CD14-positive monocyte (primary cell): ENCODE measurements at regions not wholly inside any gene's neighbourhood (a gene's known extent, or its start where the extent isn't known, plus 50 kb on each side); places are given as distances from the start of the nearest gene placed in this dataset.

Experiments
- DNase-seq, 3 donors: peaks; one replicate each; pipeline ENCODE4 v3.0.0-alpha.2; 2011 to 2022
- H2AFZ ChIP-seq: 2 replicates; pipeline ENCODE4 v1.6.0; 2012; ENCODE audit warnings: mild to moderate bottlenecking, low read depth, low read length, inconsistent platforms; ENCODE audit not compliant: insufficient read depth, poor library complexity, severe bottlenecking
- H3K27ac ChIP-seq, 2 donors: 1 replicate in 1 of 2; 2 replicates in 1 of 2; pipeline ENCODE4 v1.5.1; 2012 to 2013; ENCODE audit warnings: low read length in 2 of 2, control low read depth in 1 of 2, inconsistent platforms in 1 of 2, low read depth in 1 of 2, mild to moderate bottlenecking in 1 of 2
- H3K27me3 ChIP-seq, 2 donors: one replicate each; pipeline versions ENCODE4 v1.6.0 to v1.6.1; 2011 to 2013; ENCODE audit warnings: low read length in 2 of 2; ENCODE audit not compliant: control insufficient read depth in 2 of 2, insufficient read depth in 2 of 2
- H3K36me3 ChIP-seq, 2 donors: replicated peaks in 1 of 2; 1 replicate in 1 of 2; 2 replicates in 1 of 2; pipeline versions ENCODE4 v1.5.1 to v1.6.1; 2012 to 2013; ENCODE audit warnings: low read length in 2 of 2, control low read depth in 1 of 2, inconsistent platforms in 1 of 2, mild to moderate bottlenecking in 1 of 2; ENCODE audit not compliant: insufficient read depth in 2 of 2, control insufficient read depth in 1 of 2
- H3K4me1 ChIP-seq, 2 donors: 1 replicate in 1 of 2; 2 replicates in 1 of 2; pipeline versions ENCODE4 v1.5.1 to v1.6.1; 2012 to 2013; ENCODE audit warnings: low read length in 2 of 2, control low read depth in 1 of 2, inconsistent platforms in 1 of 2, mild to moderate bottlenecking in 1 of 2, moderate library complexity in 1 of 2; ENCODE audit not compliant: insufficient read depth in 2 of 2, control insufficient read depth in 1 of 2
- H3K4me2 ChIP-seq: replicated peaks from 2 replicates; pipeline ENCODE3; 2012; ENCODE audit warnings: low read length, moderate library complexity, mild to moderate bottlenecking; ENCODE audit not compliant: poor library complexity, severe bottlenecking; ENCODE audit errors: extremely low read depth
- H3K4me3 ChIP-seq, 3 experiments: fragments of 200-600 bp in 1 of 3; sonication (generic) in 1 of 3; replicated peaks in 1 of 3; 1 replicate in 2 of 3; 2 replicates in 1 of 3; pipeline ENCODE4 v1.5.1; 2011 to 2013; ENCODE audit warnings: low read length in 3 of 3, mild to moderate bottlenecking in 3 of 3, control low read depth in 2 of 3, low read depth in 2 of 3, inconsistent platforms in 1 of 3, moderate library complexity in 1 of 3
- H3K79me2 ChIP-seq: 2 replicates; pipeline ENCODE4 v1.6.0; 2012; ENCODE audit warnings: mild to moderate bottlenecking, control low read depth, inconsistent platforms, low read length, moderate library complexity; ENCODE audit not compliant: insufficient read depth
- H3K9ac ChIP-seq: 2 replicates; pipeline ENCODE4 v1.6.0; 2017; ENCODE audit warnings: low read length, mild to moderate bottlenecking; ENCODE audit not compliant: insufficient read depth, poor library complexity, severe bottlenecking
- H3K9me3 ChIP-seq, 2 donors: replicated peaks in 1 of 2; 1 replicate in 1 of 2; 2 replicates in 1 of 2; pipeline versions ENCODE4 v1.5.1 to v1.6.1; 2012 to 2013; ENCODE audit warnings: low read length in 2 of 2, control low read depth in 1 of 2; ENCODE audit not compliant: control insufficient read depth in 1 of 2, insufficient read depth in 1 of 2
- H4K20me1 ChIP-seq: 2 replicates; pipeline ENCODE4 v1.6.0; 2012; ENCODE audit warnings: mild to moderate bottlenecking, low read length, control low read depth, moderate library complexity; ENCODE audit not compliant: insufficient read depth
- H3K27ac Mint-ChIP-seq, 7 donors: one replicate each; pipeline ENCODE4 v1.8.0; 2020; ENCODE audit warnings: mild to moderate bottlenecking in 7 of 7, mixed read lengths in 7 of 7, moderate library complexity in 6 of 7, inconsistent platforms in 2 of 7
- H3K27me3 Mint-ChIP-seq, 3 donors: one replicate each; pipeline ENCODE4 v1.8.0; 2021 to 2022; ENCODE audit warnings: low read depth in 3 of 3, mild to moderate bottlenecking in 3 of 3, mixed read lengths in 3 of 3, moderate library complexity in 3 of 3, inconsistent platforms in 1 of 3
- H3K36me3 Mint-ChIP-seq, 2 donors: one replicate each; pipeline ENCODE4 v1.8.0; 2020; ENCODE audit warnings: mixed read lengths in 2 of 2, inconsistent platforms in 1 of 2, mild to moderate bottlenecking in 1 of 2
- H3K4me1 Mint-ChIP-seq: one replicate; pipeline ENCODE4 v1.8.0; 2020; ENCODE audit warnings: mild to moderate bottlenecking, mixed read lengths
- H3K4me3 Mint-ChIP-seq, 2 donors: one replicate each; pipeline ENCODE4 v1.8.0; 2020; ENCODE audit warnings: mild to moderate bottlenecking in 2 of 2, mixed read lengths in 2 of 2, moderate library complexity in 1 of 2
- H3K9me3 Mint-ChIP-seq, 7 donors: one replicate each; pipeline ENCODE4 v1.8.0; 2020 to 2022; ENCODE audit warnings: mixed read lengths in 7 of 7, mild to moderate bottlenecking in 6 of 7, moderate library complexity in 6 of 7, inconsistent platforms in 2 of 7
- WGBS: methylation state at CpG from one replicate; pipeline ENCODE4 v1.1.5; 2013; ENCODE audit warnings: missing lambda C conversion rate; ENCODE audit not compliant: insufficient coverage; 5-methylcytosine and 5-hydroxymethylcytosine counted together
- intact Hi-C, 2 donors: fragments of 100-400 bp; cut with micrococcal nuclease; formaldehyde crosslinking; loops; one replicate each; pipeline versions ENCODE4 v1.15.0 to v1.15.1; 2023
- TF ChIP-seq, protein P1 (sequence below): fragments of 200-600 bp; IDR thresholded peaks from one replicate; pipeline ENCODE4 v1.8.0; 2022; ENCODE audit warnings: antibody characterized with exemption, mild to moderate bottlenecking

GRCh38 chr5:138653502-138653901 lies 78.3 kb upstream of the HSPA9 start:
- intact Hi-C loops = loop anchor here in 1 of 2 donors (1.0 kb wide), 1 partner anchor 9 kb away; no protein-coding TSS in a partner anchor
- TF ChIP-seq, protein P1, sequence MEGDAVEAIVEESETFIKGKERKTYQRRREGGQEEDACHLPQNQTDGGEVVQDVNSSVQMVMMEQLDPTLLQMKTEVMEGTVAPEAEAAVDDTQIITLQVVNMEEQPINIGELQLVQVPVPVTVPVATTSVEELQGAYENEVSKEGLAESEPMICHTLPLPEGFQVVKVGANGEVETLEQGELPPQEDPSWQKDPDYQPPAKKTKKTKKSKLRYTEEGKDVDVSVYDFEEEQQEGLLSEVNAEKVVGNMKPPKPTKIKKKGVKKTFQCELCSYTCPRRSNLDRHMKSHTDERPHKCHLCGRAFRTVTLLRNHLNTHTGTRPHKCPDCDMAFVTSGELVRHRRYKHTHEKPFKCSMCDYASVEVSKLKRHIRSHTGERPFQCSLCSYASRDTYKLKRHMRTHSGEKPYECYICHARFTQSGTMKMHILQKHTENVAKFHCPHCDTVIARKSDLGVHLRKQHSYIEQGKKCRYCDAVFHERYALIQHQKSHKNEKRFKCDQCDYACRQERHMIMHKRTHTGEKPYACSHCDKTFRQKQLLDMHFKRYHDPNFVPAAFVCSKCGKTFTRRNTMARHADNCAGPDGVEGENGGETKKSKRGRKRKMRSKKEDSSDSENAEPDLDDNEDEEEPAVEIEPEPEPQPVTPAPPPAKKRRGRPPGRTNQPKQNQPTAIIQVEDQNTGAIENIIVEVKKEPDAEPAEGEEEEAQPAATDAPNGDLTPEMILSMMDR = no peak
- Histone ChIP-seq H3K27me3 (peaks cover 14 to 57% of the 10 kb centered on the region in 2 donors), H3K4me2 (no peak overlapping the region), H3K4me1 (no peaks in the 10 kb centered on the region), H4K20me1 (no peaks in the 10 kb centered on the region), H3K79me2 (no peaks in the 10 kb centered on the region), H2AFZ (no peak overlapping the region), H3K27ac (no peak overlapping the region), H3K36me3 (no peaks in the 10 kb centered on the region), H3K4me3 (no peak overlapping the region), H3K9me3 (no peaks in the 10 kb centered on the region), H3K9ac (no peak overlapping the region)
- Mint-ChIP-seq H3K27ac (no peak overlapping the region), H3K27me3 (peaks cover 48 to 86% (median 60%) of the 10 kb centered on the region in 3 donors), H3K4me1 (peaks cover 9% of the 10 kb centered on the region), H3K4me3 (peak overlapping the region in 1 of 2 donors; percentile 49), H3K36me3 (no peaks in the 10 kb centered on the region), H3K9me3 (peaks cover 0 to 6% (median 0%) of the 10 kb centered on the region in 7 donors)
- 6% methylated on average over 2 of the region's 4 CpGs for WGBS
- no peak for DNase-seq

DNA sequence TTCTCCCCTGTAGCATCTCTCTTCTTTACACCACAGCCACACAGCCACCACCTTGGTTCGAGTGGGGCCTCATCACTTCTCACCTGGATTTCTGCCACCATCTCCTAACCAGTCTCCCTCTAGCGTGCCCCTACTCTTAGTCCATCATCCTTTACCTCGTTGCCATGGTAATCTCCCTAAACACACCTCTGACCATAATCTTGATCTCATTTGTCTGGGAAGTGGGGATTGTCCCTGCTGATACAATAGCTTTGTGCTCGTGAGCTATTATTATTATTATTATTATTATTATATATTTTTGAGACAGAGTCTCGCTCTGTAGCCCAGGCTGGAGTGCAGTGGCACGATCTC lies 76.5 kb upstream of the HSPA9 start:
- Histone ChIP-seq H3K4me2 (no peak overlapping the region), H3K79me2 (no peaks in the 10 kb centered on the region), H3K4me1 (no peaks in the 10 kb centered on the region), H3K9me3 (no peaks in the 10 kb centered on the region), H3K9ac (no peak overlapping the region), H4K20me1 (no peaks in the 10 kb centered on the region), H3K36me3 (no peaks in the 10 kb centered on the region), H3K4me3 (no peak overlapping the region), H3K27me3 (peaks cover 14 to 56% of the 10 kb centered on the region in 2 donors), H3K27ac (no peak overlapping the region), H2AFZ (no peak overlapping the region)
- no peak for DNase-seq
- WGBS = 57% methylated on average over 1 of the region's 6 CpGs
- Mint-ChIP-seq H3K27ac (no peak overlapping the region), H3K4me1 (peaks cover 9% of the 10 kb centered on the region), H3K4me3 (peak overlapping the region in 1 of 2 donors; percentile 26), H3K36me3 (no peaks in the 10 kb centered on the region), H3K9me3 (peaks cover 0 to 6% (median 0%) of the 10 kb centered on the region in 7 donors), H3K27me3 (peaks cover 40 to 81% (median 66%) of the 10 kb centered on the region in 3 donors)
- intact Hi-C loops = no loop called here
- TF ChIP-seq, protein P1 = no peak
